Keratinocyte (primary cell): ENCODE measurements at regions not wholly inside any gene's neighbourhood (a gene's known extent, or its start where the extent isn't known, plus 50 kb on each side); places are given as distances from the start of the nearest gene placed in this dataset.

Experiments used
- CTCF ChIP-seq, 3 experiments: IDR thresholded peaks in 1 of 3; conservative IDR thresholded peaks in 1 of 3; optimal IDR thresholded peaks in 1 of 3; 2 replicates in 2 of 3; 3 replicates in 1 of 3; pipeline versions ENCODE3 to v1.5.1; 2011; ENCODE audit warnings: low read length in 3 of 3, mild to moderate bottlenecking in 3 of 3, moderate library complexity in 2 of 3, control low read depth in 1 of 3, inconsistent platforms in 1 of 3; ENCODE audit not compliant: insufficient read depth in 2 of 3; ENCODE audit errors: extremely low read depth in 1 of 3
- EZH2 ChIP-seq: IDR thresholded peaks from one replicate; pipeline ENCODE4 v1.6.1; 2012; ENCODE audit warnings: inconsistent platforms, mild to moderate bottlenecking, low read length, moderate library complexity

DNA sequence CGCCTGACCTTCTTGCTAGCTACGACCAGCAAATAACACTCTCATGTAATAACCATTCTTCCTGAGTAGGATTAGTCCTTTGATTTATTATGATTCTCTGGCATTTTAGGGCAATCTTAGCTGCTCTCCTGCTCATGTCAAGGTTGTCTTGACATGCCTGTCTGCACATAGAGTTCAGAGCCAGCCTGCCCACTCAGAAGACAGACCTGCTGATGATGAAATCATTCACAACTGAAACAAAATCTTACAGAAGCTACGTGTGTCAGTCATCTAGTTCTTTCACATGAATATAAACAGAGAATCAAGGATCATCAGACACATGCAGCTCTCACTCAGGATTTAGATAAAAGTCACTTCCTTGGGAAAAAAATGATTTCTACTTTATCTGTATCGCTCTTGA lies 173.6 kb upstream of the LYSMD4 start:
- TF ChIP-seq CTCF (optimal IDR thresholded peaks at IDR 0.05 in 1 of 3, IDR thresholded peaks at IDR 0.05 in 1 of 3, conservative IDR thresholded peaks at IDR 0.05 in 1 of 3; ENCODE audit: extremely low read depth in 1 of 3, insufficient read depth in 2 of 3, low read length in 3 of 3) (no peak), EZH2 (no peak)
